SU-DHL-6 (cell line): ENCODE measurements at regions not wholly inside any gene's neighbourhood (a gene's known extent, or its start where the extent isn't known, plus 50 kb on each side); places are given as distances from the start of the nearest gene placed in this dataset.

Source experiments
- H2AFZ ChIP-seq: fragments of 200-600 bp; sonication (generic); 2 replicates; pipeline ENCODE4 v1.6.1; 2014; ENCODE audit warnings: low read depth, mild to moderate bottlenecking, moderate library complexity, mixed read lengths, antibody characterized with exemption, low read length; ENCODE audit not compliant: severe bottlenecking
- H3F3A ChIP-seq: fragments of 200-600 bp; shearing (Covaris generic); 2 replicates; pipeline ENCODE4 v1.6.0; 2016; ENCODE audit warnings: antibody characterized with exemption, mild to moderate bottlenecking; ENCODE audit not compliant: insufficient read depth
- H3K27ac ChIP-seq: fragments of 200-600 bp; sonication (generic); 2 replicates; pipeline ENCODE4 v1.5.1; 2016; ENCODE audit warnings: low read depth, mild to moderate bottlenecking, low read length, moderate library complexity, mixed read lengths
- H3K27me3 ChIP-seq: fragments of 200-600 bp; sonication (generic), shearing (Covaris generic); 2 replicates; pipeline ENCODE4 v1.6.0; 2014; ENCODE audit warnings: mild to moderate bottlenecking, low read length
- H3K36me3 ChIP-seq: fragments of 200-600 bp; sonication (generic); 2 replicates; pipeline ENCODE4 v1.6.1; 2014; ENCODE audit warnings: mild to moderate bottlenecking, low read length, mixed read lengths
- H3K4me2 ChIP-seq: fragments of 300-600, 200-600 bp; shearing (Covaris generic), sonication (generic); 2 replicates; pipeline ENCODE4 v1.6.0; 2014; ENCODE audit warnings: low read length, low read depth, mild to moderate bottlenecking; ENCODE audit not compliant: poor library complexity, severe bottlenecking
- H3K4me3 ChIP-seq: fragments of 200-600 bp; sonication (generic); 2 replicates; pipeline ENCODE4 v1.5.1; 2014; ENCODE audit warnings: antibody characterized with exemption, low read length, mild to moderate bottlenecking, mixed read lengths; ENCODE audit not compliant: insufficient read depth, poor library complexity, severe bottlenecking
- H3K79me2 ChIP-seq: fragments of 200-600 bp; sonication (generic); 2 replicates; pipeline ENCODE4 v1.6.1; 2014; ENCODE audit warnings: mild to moderate bottlenecking, low read length, moderate library complexity; ENCODE audit not compliant: insufficient read depth
- H3K9ac ChIP-seq: fragments of 200-600 bp; sonication (generic); 2 replicates; pipeline ENCODE4 v1.7.0; 2014; ENCODE audit warnings: mild to moderate bottlenecking, low read length
- H3K9me2 ChIP-seq: fragments of 200-600 bp; sonication (generic); replicated peaks from 2 replicates; pipeline ENCODE4 v1.6.1; 2014; ENCODE audit warnings: low read length; ENCODE audit not compliant: insufficient read depth
- H3K9me3 ChIP-seq: fragments of 200-600 bp; sonication (generic); 2 replicates; pipeline ENCODE4 v1.6.1; 2014; ENCODE audit warnings: low read length, mixed read lengths; ENCODE audit not compliant: insufficient read depth
- H4K20me1 ChIP-seq: fragments of 200-600 bp; sonication (generic); 2 replicates; pipeline ENCODE4 v1.6.1; 2014; ENCODE audit warnings: low read depth, mild to moderate bottlenecking, antibody characterized with exemption, low read length, moderate library complexity, mixed read lengths
- EZH2phosphoT487 ChIP-seq: fragments of 200-600 bp; sonication (generic), shearing (Covaris generic); conservative IDR thresholded peaks from 2 replicates; pipeline ENCODE4 v1.6.1; 2018; ENCODE audit warnings: mild to moderate bottlenecking, antibody characterized with exemption, low read length, moderate library complexity, mixed read lengths
- TF ChIP-seq, protein P1 (sequence below): fragments of 200-600 bp; sonication (generic); IDR thresholded peaks from one replicate; pipeline ENCODE4 v1.5.1; 2017; ENCODE audit warnings: antibody characterized with exemption, mild to moderate bottlenecking, low read length, moderate library complexity; ENCODE audit not compliant: insufficient read depth, poor library complexity, severe bottlenecking

DNA sequence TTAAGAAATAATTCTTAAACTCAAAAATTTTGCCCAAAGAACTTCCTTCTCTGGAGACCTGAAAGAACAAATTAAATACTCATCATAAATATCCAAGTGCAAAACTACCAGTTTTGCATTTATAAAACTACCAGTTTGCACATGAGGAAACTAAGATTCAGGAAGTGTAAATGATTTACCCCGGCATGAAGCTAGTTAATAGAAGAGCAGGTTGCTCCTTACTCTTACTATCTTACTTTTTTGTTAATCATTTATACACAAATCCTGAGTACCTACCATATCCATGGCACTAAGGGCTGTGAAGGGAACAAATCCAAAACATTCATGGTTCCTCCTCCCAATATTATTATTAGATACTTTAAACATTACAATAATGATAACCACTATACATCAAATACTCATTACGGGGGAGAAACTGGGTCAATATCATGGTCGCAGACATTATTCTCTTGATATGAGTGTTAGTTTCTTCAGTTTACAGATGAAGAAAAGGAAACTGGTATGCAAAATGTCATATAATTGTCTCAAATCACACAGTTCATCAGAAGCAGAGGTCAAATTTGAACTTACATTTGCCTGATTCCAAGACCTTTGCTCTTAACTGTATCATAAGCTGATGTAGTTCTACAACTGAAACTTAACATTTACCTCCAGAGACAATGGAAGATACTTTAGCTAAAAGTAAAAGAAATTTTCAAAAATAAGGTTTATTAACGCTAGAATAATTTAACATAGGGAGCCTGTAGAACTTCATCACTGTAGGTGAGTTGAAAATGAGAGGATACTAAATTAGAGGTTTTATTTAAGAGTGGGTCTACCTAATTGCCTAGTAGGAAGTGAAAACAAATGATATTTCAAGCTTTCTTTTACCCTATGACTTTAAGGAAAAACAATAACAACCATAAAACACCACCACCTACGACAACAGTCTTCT is 74.5 kb downstream of the FAM76B start:
- peak overlapping the region; percentile 51 for H3K27ac ChIP-seq
- no peak overlapping the region for H2AFZ ChIP-seq
- H3K79me2 ChIP-seq = no peaks in the 10 kb centered on the region
- peak overlapping the region; percentile 29 for H3K4me2 ChIP-seq
- no peaks in the 10 kb centered on the region for H3F3A ChIP-seq
- no peaks in the 10 kb centered on the region for H3K27me3 ChIP-seq
- no peak overlapping the region for H3K4me3 ChIP-seq
- TF ChIP-seq, protein P1, sequence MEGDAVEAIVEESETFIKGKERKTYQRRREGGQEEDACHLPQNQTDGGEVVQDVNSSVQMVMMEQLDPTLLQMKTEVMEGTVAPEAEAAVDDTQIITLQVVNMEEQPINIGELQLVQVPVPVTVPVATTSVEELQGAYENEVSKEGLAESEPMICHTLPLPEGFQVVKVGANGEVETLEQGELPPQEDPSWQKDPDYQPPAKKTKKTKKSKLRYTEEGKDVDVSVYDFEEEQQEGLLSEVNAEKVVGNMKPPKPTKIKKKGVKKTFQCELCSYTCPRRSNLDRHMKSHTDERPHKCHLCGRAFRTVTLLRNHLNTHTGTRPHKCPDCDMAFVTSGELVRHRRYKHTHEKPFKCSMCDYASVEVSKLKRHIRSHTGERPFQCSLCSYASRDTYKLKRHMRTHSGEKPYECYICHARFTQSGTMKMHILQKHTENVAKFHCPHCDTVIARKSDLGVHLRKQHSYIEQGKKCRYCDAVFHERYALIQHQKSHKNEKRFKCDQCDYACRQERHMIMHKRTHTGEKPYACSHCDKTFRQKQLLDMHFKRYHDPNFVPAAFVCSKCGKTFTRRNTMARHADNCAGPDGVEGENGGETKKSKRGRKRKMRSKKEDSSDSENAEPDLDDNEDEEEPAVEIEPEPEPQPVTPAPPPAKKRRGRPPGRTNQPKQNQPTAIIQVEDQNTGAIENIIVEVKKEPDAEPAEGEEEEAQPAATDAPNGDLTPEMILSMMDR = no peak
- no peak for TF ChIP-seq EZH2phosphoT487
- H3K36me3 ChIP-seq = no peaks in the 10 kb centered on the region
- H3K9ac ChIP-seq = no peak overlapping the region
- H3K9me2 ChIP-seq = no peaks in the 10 kb centered on the region
- H3K9me3 ChIP-seq = no peaks in the 10 kb centered on the region
- H4K20me1 ChIP-seq = no peaks in the 10 kb centered on the region

DNA sequence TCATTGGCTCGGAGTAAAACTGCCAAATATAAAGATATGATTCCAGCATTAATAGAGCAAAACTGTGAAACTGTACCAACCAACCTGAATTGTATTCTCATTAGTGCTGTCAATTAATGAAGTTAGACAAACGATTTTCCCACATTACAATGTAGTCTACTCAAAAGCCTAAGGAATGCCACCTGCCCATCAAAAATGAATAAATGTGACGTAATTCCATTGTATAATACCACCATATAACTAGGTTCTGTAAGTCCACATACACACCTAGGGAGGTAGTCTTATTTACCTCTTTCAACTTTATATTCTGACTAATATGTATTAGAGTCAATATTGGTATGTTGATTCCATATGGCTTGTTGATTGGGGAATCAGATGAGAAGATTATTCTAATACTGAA is 76.2 kb downstream of the FAM76B start:
- Histone ChIP-seq H2AFZ (no peak overlapping the region), H3K9me2 (no peaks in the 10 kb centered on the region), H3K9me3 (no peaks in the 10 kb centered on the region), H3K4me2 (no peak overlapping the region), H3F3A (no peaks in the 10 kb centered on the region), H3K79me2 (no peaks in the 10 kb centered on the region), H3K27me3 (no peaks in the 10 kb centered on the region), H3K36me3 (no peaks in the 10 kb centered on the region), H3K27ac (no peak overlapping the region), H3K9ac (no peak overlapping the region), H3K4me3 (no peak overlapping the region), H4K20me1 (no peaks in the 10 kb centered on the region)
- TF ChIP-seq, protein P1 = no peak
- no peak for TF ChIP-seq EZH2phosphoT487

- H4K20me1 ChIP-seq = no peaks in the 10 kb centered on the region
- no peaks in the 10 kb centered on the region for H3K9me2 ChIP-seq
- H3K36me3 ChIP-seq = no peaks in the 10 kb centered on the region
- no peak overlapping the region for H2AFZ ChIP-seq
- TF ChIP-seq, protein P1 = no peak
- no peak for TF ChIP-seq EZH2phosphoT487
- H3K79me2 ChIP-seq = no peaks in the 10 kb centered on the region
- no peaks in the 10 kb centered on the region for H3K9me3 ChIP-seq
- no peak overlapping the region for H3K9ac ChIP-seq
- H3K4me2 ChIP-seq = no peak overlapping the region
- no peak overlapping the region for H3K4me3 ChIP-seq
- H3K27me3 ChIP-seq = no peaks in the 10 kb centered on the region
- no peaks in the 10 kb centered on the region for H3F3A ChIP-seq
- no peak overlapping the region for H3K27ac ChIP-seq
These were observed 77.7 kb downstream of the FAM76B start for GRCh38 chr11:95711945-95712221.
